Activated T-cell treated with anti-CD3 and anti-CD28 coated beads, Interleukin-2, amount 50 U/mL, for 48 hours (primary cell): ENCODE measurements at regions not wholly inside any gene's neighbourhood (a gene's known extent, or its start where the extent isn't known, plus 50 kb on each side); places are given as distances from the start of the nearest gene placed in this dataset.

Source experiments
- DNase-seq, 2 experiments: peaks; one replicate each; pipeline ENCODE4 v3.0.0-alpha.2; 2020

- DNase-seq: no peak
Observed at GRCh38 chr22:34845391-34845790, 220.6 kb upstream of the ISX start.

- DNase-seq: no peak
Observed at GRCh38 chr22:34847072-34847471, 218.9 kb upstream of the ISX start.

- no peak for DNase-seq
Observed at GRCh38 chr22:34849965-34850364, 216.0 kb upstream of the ISX start.

- DNase-seq: no peak
Observed at GRCh38 chr22:34851918-34852662, 213.9 kb upstream of the ISX start.

- DNase-seq: no peak
Observed at GRCh38 chr22:34855471-34855870, 210.5 kb upstream of the ISX start.

GRCh38 chr22:34858066-34858465 lies 207.9 kb upstream of the ISX start:
- DNase-seq: no peak

- no peak for DNase-seq
Observed at GRCh38 chr22:34861787-34862186, 204.2 kb upstream of the ISX start.

- no peak for DNase-seq
Observed at GRCh38 chr22:34866081-34866480, 199.9 kb upstream of the ISX start.

- no peak for DNase-seq
Observed at GRCh38 chr22:34866495-34867131, 199.3 kb upstream of the ISX start.

GRCh38 chr22:34877506-34877905 lies 188.5 kb upstream of the ISX start:
- DNase-seq: no peak

- no peak for DNase-seq
Observed at GRCh38 chr22:34878171-34878570, 187.8 kb upstream of the ISX start.

GRCh38 chr22:34879001-34879400 lies 187.0 kb upstream of the ISX start:
- DNase-seq: no peak

- DNase-seq: no peak
Observed at GRCh38 chr22:34880662-34881061, 185.3 kb upstream of the ISX start.

GRCh38 chr22:34881453-34881852 lies 184.5 kb upstream of the ISX start:
- DNase-seq: no peak

- no peak for DNase-seq
Observed at GRCh38 chr22:34885852-34886251, 180.1 kb upstream of the ISX start.

GRCh38 chr22:34886391-34886790 lies 179.6 kb upstream of the ISX start:
- no peak for DNase-seq

- DNase-seq: no peak
Observed at GRCh38 chr22:34886812-34887211, 179.1 kb upstream of the ISX start.

GRCh38 chr22:34897126-34897525 lies 168.8 kb upstream of the ISX start:
- DNase-seq: no peak

GRCh38 chr22:34902335-34902734 lies 163.6 kb upstream of the ISX start:
- no peak for DNase-seq

- DNase-seq: no peak
Observed at GRCh38 chr22:34903416-34903815, 162.5 kb upstream of the ISX start.

- no peak for DNase-seq
Observed at GRCh38 chr22:34904486-34904885, 161.5 kb upstream of the ISX start.

- DNase-seq: no peak
Observed at GRCh38 chr22:34913826-34914225, 152.1 kb upstream of the ISX start.

GRCh38 chr22:34914846-34915245 lies 151.1 kb upstream of the ISX start:
- no peak for DNase-seq

GRCh38 chr22:34917239-34917638 lies 148.7 kb upstream of the ISX start:
- DNase-seq: no peak

- no peak for DNase-seq
Observed at GRCh38 chr22:34931026-34931425, 134.9 kb upstream of the ISX start.
